ENCODE measurements at regions not wholly inside any gene's neighbourhood (a gene's known extent, or its start where the extent isn't known, plus 50 kb on each side); places are given as distances from the start of the nearest gene placed in this dataset.

DNA sequence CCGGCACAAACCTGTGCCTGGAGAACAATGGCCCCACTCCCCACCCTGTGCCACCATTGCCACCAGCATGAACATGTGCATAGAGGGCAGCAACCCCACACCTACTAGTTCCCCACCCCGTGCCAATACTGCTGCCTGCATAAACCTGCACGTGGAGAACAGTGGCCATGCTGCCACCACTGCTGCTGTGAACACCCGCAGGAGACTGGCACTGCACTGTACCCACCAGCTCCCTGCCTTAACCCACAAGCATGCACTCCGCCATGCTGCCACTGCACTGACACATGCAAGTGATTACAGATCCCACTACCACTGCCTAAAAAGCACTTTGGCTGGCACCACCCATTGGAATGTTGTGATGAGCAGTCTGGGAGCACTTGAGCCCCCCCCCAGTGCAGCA is 77.3 kb downstream of the NAA11 start:
- TF ChIP-seq, protein P1, sequence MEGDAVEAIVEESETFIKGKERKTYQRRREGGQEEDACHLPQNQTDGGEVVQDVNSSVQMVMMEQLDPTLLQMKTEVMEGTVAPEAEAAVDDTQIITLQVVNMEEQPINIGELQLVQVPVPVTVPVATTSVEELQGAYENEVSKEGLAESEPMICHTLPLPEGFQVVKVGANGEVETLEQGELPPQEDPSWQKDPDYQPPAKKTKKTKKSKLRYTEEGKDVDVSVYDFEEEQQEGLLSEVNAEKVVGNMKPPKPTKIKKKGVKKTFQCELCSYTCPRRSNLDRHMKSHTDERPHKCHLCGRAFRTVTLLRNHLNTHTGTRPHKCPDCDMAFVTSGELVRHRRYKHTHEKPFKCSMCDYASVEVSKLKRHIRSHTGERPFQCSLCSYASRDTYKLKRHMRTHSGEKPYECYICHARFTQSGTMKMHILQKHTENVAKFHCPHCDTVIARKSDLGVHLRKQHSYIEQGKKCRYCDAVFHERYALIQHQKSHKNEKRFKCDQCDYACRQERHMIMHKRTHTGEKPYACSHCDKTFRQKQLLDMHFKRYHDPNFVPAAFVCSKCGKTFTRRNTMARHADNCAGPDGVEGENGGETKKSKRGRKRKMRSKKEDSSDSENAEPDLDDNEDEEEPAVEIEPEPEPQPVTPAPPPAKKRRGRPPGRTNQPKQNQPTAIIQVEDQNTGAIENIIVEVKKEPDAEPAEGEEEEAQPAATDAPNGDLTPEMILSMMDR (IDR thresholded peaks at IDR 0.05): no peak
- no peak for TF ChIP-seq EZH2 (IDR thresholded peaks at IDR 0.05)
- TF ChIP-seq EZH2phosphoT487 (IDR thresholded peaks at IDR 0.05): no peak

All from neural progenitor cell (in vitro differentiated cells).